ENCODE measurements at regions not wholly inside any gene's neighbourhood (a gene's known extent, or its start where the extent isn't known, plus 50 kb on each side); places are given as distances from the start of the nearest gene placed in this dataset.

GRCh38 chr2:236337465-236338325 lies 73.5 kb upstream of the ASB18 start:
- intact Hi-C loops (cut with DNase I; ENCODE audit: low total_unique reads), result no loop called here
- WGBS, 5 donors, result 88 to 95% (median 94%) methylated on average over 19 of the region's 19 CpGs
- Histone ChIP-seq H3K4me1 (peaks cover 0 to 18% (median 5%) of the 10 kb centered on the region in 6 donors), H3K9me3 (no peaks in the 10 kb centered on the region), H3K36me3 (no peaks in the 10 kb centered on the region), H3K27ac (no peak overlapping the region), H3K27me3 (replicated peaks in 1 of 7) (peaks cover 0 to 5% (median 0%) of the 10 kb centered on the region in 7 donors), H3K4me3 (no peak overlapping the region)
- TF ChIP-seq POLR2A (IDR thresholded peaks at IDR 0.05) (no peak), POLR2AphosphoS5 (IDR thresholded peaks at IDR 0.05) (no peak)
- TF ChIP-seq, protein P1, sequence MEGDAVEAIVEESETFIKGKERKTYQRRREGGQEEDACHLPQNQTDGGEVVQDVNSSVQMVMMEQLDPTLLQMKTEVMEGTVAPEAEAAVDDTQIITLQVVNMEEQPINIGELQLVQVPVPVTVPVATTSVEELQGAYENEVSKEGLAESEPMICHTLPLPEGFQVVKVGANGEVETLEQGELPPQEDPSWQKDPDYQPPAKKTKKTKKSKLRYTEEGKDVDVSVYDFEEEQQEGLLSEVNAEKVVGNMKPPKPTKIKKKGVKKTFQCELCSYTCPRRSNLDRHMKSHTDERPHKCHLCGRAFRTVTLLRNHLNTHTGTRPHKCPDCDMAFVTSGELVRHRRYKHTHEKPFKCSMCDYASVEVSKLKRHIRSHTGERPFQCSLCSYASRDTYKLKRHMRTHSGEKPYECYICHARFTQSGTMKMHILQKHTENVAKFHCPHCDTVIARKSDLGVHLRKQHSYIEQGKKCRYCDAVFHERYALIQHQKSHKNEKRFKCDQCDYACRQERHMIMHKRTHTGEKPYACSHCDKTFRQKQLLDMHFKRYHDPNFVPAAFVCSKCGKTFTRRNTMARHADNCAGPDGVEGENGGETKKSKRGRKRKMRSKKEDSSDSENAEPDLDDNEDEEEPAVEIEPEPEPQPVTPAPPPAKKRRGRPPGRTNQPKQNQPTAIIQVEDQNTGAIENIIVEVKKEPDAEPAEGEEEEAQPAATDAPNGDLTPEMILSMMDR (IDR thresholded peaks at IDR 0.05 in 8 of 11, conservative IDR thresholded peaks at IDR 0.05 in 3 of 11), result no peak
- no peak for DNase-seq

DNA sequence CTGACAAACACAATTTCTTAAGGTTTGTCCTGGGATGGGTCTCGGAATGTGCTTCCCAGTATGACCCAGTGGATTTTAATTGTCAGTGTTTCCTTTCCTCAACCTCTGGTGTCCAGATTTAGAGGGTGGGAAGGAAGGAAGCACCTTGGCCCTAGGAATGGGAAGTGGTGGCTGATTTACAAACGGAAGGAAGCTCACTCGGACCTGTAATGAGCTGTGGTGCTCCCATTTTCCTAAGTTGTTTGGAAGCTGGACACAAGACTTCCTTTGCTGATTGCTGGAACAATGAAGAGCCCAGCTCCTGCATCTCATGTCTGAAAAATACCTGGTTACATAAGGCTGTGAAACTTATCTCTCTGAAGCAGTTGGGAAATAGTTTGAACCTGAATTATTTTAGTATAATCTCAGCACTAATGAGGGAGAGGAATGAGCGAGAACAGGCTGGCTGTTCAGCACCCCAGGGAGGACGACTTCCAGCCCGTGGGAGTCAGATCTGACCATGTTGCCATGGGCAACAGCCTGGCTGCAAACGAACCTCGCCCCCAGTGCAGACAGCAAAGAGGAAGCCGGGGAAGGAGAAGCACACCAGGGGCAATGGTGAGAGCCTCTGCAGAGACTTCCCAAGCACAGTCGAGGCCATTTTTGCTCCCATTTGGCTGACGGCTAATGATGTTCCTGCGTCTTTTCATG lies 74.4 kb upstream of the ASB18 start:
- no peak for TF ChIP-seq POLR2AphosphoS5 (IDR thresholded peaks at IDR 0.05)
- TF ChIP-seq POLR2A (IDR thresholded peaks at IDR 0.05), result no peak
- TF ChIP-seq, protein P1 (IDR thresholded peaks at IDR 0.05 in 8 of 11, conservative IDR thresholded peaks at IDR 0.05 in 3 of 11), result no peak

DNA sequence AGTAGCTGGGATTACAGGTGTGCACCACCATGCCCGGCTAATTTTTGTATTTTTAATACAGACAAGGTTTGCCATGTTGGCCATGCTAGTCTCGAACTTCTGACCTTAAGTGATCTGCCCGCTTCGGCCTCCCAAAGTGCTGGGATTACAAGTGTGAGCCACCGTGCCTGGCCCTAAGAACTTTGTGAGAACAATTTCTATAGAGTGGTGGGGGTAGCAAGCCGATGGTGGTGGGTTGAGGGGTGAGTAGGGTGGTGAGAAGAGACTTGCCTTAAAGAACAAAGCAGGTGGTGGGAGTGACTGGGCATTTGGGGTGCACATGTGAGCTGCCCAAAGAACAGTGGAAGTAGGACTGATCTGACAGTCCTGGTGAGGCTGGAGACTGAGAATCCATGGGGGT lies 76.0 kb upstream of the ASB18 start:
- no peaks in the 10 kb centered on the region for H3K9me3 ChIP-seq
- no peak overlapping the region for H3K4me3 ChIP-seq
- DNase-seq, result no peak
- no peaks in the 10 kb centered on the region for H3K36me3 ChIP-seq
- H3K27me3 ChIP-seq (replicated peaks in 1 of 7), result peaks cover 0 to 9% (median 0%) of the 10 kb centered on the region in 7 donors
- WGBS, 5 donors, result 86 to 95% (median 94%) methylated on average over 6 of the region's 6 CpGs
- TF ChIP-seq, protein P1 (IDR thresholded peaks at IDR 0.05 in 8 of 11, conservative IDR thresholded peaks at IDR 0.05 in 3 of 11), result no peak
- TF ChIP-seq POLR2A (IDR thresholded peaks at IDR 0.05), result no peak
- TF ChIP-seq POLR2AphosphoS5 (IDR thresholded peaks at IDR 0.05), result no peak
- peaks cover 0 to 18% (median 7%) of the 10 kb centered on the region in 6 donors for H3K4me1 ChIP-seq
- H3K27ac ChIP-seq, result no peak overlapping the region
- intact Hi-C loops (cut with DNase I; ENCODE audit: low total_unique reads), result no loop called here

More for the DNA sequence above, 74.4 kb upstream of the ASB18 start:
- Histone ChIP-seq H3K36me3 (no peaks in the 10 kb centered on the region), H3K27ac (no peak overlapping the region), H3K9me3 (no peaks in the 10 kb centered on the region), H3K27me3 (replicated peaks in 1 of 7) (peaks cover 0 to 9% (median 0%) of the 10 kb centered on the region in 7 donors), H3K4me1 (peaks cover 0 to 18% (median 7%) of the 10 kb centered on the region in 6 donors), H3K4me3 (no peak overlapping the region)
- 21 to 29% (median 24%) methylated on average over 10 to 12 of the region's 12 CpGs for WGBS, 5 donors
- intact Hi-C loops (cut with DNase I; ENCODE audit: low total_unique reads), result no loop called here
- DNase-seq, result no peak

DNA sequence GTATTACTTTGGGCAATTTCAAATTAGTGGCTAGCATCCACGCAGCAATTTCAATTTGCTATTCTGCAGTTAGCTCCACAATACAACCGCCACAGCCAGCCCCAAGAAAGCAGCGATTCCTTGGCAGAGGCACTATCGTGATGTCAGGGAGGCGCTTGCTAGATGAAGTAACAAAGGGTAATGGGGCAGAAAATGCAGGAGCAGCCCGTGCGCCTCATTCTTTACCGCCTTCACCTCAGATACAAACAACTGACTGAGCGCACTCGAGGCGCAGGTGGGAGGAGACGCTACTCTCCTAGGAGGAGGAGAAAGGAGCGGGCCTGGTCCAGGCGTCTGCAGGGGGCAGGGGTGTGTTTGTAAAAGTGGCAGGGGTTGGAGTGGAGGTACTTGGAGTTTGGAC lies 76.9 kb upstream of the ASB18 start:
- Histone ChIP-seq H3K9me3 (no peaks in the 10 kb centered on the region), H3K27ac (no peak overlapping the region)

More for the DNA sequence above, 76.9 kb upstream of the ASB18 start:
- no peak overlapping the region for H3K4me3 ChIP-seq
- 92 to 98% (median 96%) methylated on average over 14 of the region's 14 CpGs for WGBS, 5 donors
- peaks cover 0 to 18% (median 7%) of the 10 kb centered on the region in 6 donors for H3K4me1 ChIP-seq
- no peak for DNase-seq
- intact Hi-C loops (cut with DNase I; ENCODE audit: low total_unique reads), result no loop called here
- no peak for TF ChIP-seq POLR2AphosphoS5 (IDR thresholded peaks at IDR 0.05)
- TF ChIP-seq, protein P1 (IDR thresholded peaks at IDR 0.05 in 8 of 11, conservative IDR thresholded peaks at IDR 0.05 in 3 of 11), result no peak
- no peak for TF ChIP-seq POLR2A (IDR thresholded peaks at IDR 0.05)
- peaks cover 0 to 9% (median 0%) of the 10 kb centered on the region in 7 donors for H3K27me3 ChIP-seq (replicated peaks in 1 of 7)
- no peaks in the 10 kb centered on the region for H3K36me3 ChIP-seq
